Motor neuron (in vitro differentiated cells): ENCODE measurements at regions not wholly inside any gene's neighbourhood (a gene's known extent, or its start where the extent isn't known, plus 50 kb on each side); places are given as distances from the start of the nearest gene placed in this dataset.

ENCODE experiments used
- ATAC-seq, 8 experiments: fragments of 200-7000 bp; cut with Tn5 transposase; replicated peaks in 6 of 8; 2 replicates each; pipeline ENCODE4 v1.8.0; 2021; ENCODE audit warnings: mild to moderate bottlenecking in 8 of 8, moderate library complexity in 8 of 8
- H3K27ac ChIP-seq, 2 donors: fragments of 250-450 bp; sonication (Bioruptor Pico); 2 replicates each; pipeline ENCODE4 v1.9.0; 2021; ENCODE audit warnings: antibody characterized with exemption in 2 of 2, mild to moderate bottlenecking in 2 of 2, moderate library complexity in 1 of 2
- H3K4me1 ChIP-seq, 2 donors: fragments of 250-450 bp; sonication (Bioruptor Pico); replicated peaks in 1 of 2; 2 replicates each; pipeline ENCODE4 v1.6.1; 2021; ENCODE audit warnings: antibody characterized with exemption in 2 of 2, mild to moderate bottlenecking in 2 of 2, moderate library complexity in 1 of 2
- H3K4me3 ChIP-seq, 5 donors: fragments of 250-450 bp; sonication (Bioruptor Pico); 2 replicates each; pipeline ENCODE4 v1.9.0; 2021; ENCODE audit warnings: antibody characterized with exemption in 5 of 5, mild to moderate bottlenecking in 5 of 5, moderate library complexity in 4 of 5
- WGBS, 10 experiments: fragments of 450-650 bp; shearing (Covaris generic); methylation state at CpG; one replicate each; pipeline ENCODE4 v1.0.0; 2022; 5-methylcytosine and 5-hydroxymethylcytosine counted together
- in situ Hi-C, 9 experiments: fragments of 400-800 bp; cut with MboI; loops; one replicate each; pipeline ENCODE4 v1.15.0; 2021; ENCODE audit warnings: low sequenced_read_pairs in 9 of 9, low pct_unique_long_range_greater_than_20kb in 2 of 9; ENCODE audit not compliant: unreplicated experiment in 9 of 9

- in situ Hi-C loops, result no loop called here
- Histone ChIP-seq H3K4me3 (no peak overlapping the region), H3K27ac (no peak overlapping the region), H3K4me1 (no peaks in the 10 kb centered on the region)
- peak in 2 of 8 experiments; percentile 57 to 64 for ATAC-seq
- WGBS, 10 experiments, result 0 to 100% (median 75%) methylated on average over 1 of the region's 1 CpG; no CpG with 5 or more reads in 4 of the 10 experiments
These were observed 672.3 kb upstream of the REG3G start for GRCh38 chr2:78353168-78353567.

GRCh38 chr2:78355967-78356366, 669.5 kb upstream of the REG3G start:
- Histone ChIP-seq H3K27ac (no peak overlapping the region), H3K4me3 (no peak overlapping the region), H3K4me1 (no peaks in the 10 kb centered on the region)
- in situ Hi-C loops, result no loop called here
- no peak for ATAC-seq
- WGBS, 10 experiments, result 0 to 100% (median 65%) methylated on average over 1 to 2 of the region's 2 CpGs; no CpG with 5 or more reads in 4 of the 10 experiments

GRCh38 chr2:78383576-78383975, 641.9 kb upstream of the REG3G start:
- WGBS, 10 experiments, result 0 to 100% (median 28%) methylated on average over 1 to 2 of the region's 2 CpGs; no CpG with 5 or more reads in 2 of the 10 experiments
- no peak for ATAC-seq
- H3K4me3 ChIP-seq, result no peak overlapping the region
- H3K4me1 ChIP-seq, result no peaks in the 10 kb centered on the region
- no peak overlapping the region for H3K27ac ChIP-seq
- in situ Hi-C loops, result no loop called here

GRCh38 chr2:78397198-78397597, 628.3 kb upstream of the REG3G start:
- in situ Hi-C loops, result no loop called here
- Histone ChIP-seq H3K4me3 (no peak overlapping the region), H3K27ac (no peak overlapping the region), H3K4me1 (no peaks in the 10 kb centered on the region)
- no peak for ATAC-seq
- 50 to 94% (median 80%) methylated on average over 2 to 4 of the region's 6 CpGs; no CpG with 5 or more reads in 7 of the 10 experiments for WGBS, 10 experiments

- in situ Hi-C loops, result no loop called here
- 40 to 83% (median 67%) methylated on average over 1 to 2 of the region's 7 CpGs; no CpG with 5 or more reads in 7 of the 10 experiments for WGBS, 10 experiments
- Histone ChIP-seq H3K27ac (no peak overlapping the region), H3K4me1 (no peaks in the 10 kb centered on the region), H3K4me3 (no peak overlapping the region)
- ATAC-seq, result no peak
These were observed 617.3 kb upstream of the REG3G start for GRCh38 chr2:78407960-78408794.

GRCh38 chr2:78408795-78409118, 616.7 kb upstream of the REG3G start:
- Histone ChIP-seq H3K4me3 (no peak overlapping the region), H3K4me1 (no peaks in the 10 kb centered on the region), H3K27ac (no peak overlapping the region)
- 100% methylated on average over 2 of the region's 2 CpGs; no CpG with 5 or more reads in 8 of the 10 experiments for WGBS, 10 experiments
- peak in 1 of 8 experiments; percentile 20 for ATAC-seq
- in situ Hi-C loops, result no loop called here

GRCh38 chr2:78411303-78411702, 614.2 kb upstream of the REG3G start:
- in situ Hi-C loops, result no loop called here
- Histone ChIP-seq H3K4me3 (no peak overlapping the region), H3K27ac (no peak overlapping the region), H3K4me1 (peaks cover under 1 to 2% of the 10 kb centered on the region in 2 donors)
- ATAC-seq, result peak in 5 of 8 experiments; percentile 86 to 99 (median 99)

GRCh38 chr2:78416625-78417300, 608.7 kb upstream of the REG3G start:
- Histone ChIP-seq H3K4me1 (peaks cover 11 to 23% of the 10 kb centered on the region in 2 donors), H3K27ac (peak overlapping the region in 1 of 2 donors; percentile 14), H3K4me3 (no peak overlapping the region)
- ATAC-seq, result peak in 2 of 8 experiments; percentile 11 to 31
- in situ Hi-C loops, result no loop called here
- WGBS, 10 experiments, result 0 to 100% (median 69%) methylated on average over 1 to 2 of the region's 2 CpGs; no CpG with 5 or more reads in 3 of the 10 experiments

GRCh38 chr2:78417355-78417754, 608.1 kb upstream of the REG3G start:
- in situ Hi-C loops, result no loop called here
- WGBS, 10 experiments, result 0 to 86% (median 60%) methylated on average over 1 to 2 of the region's 2 CpGs; no CpG with 5 or more reads in 1 of the 10 experiments
- Histone ChIP-seq H3K4me3 (no peak overlapping the region), H3K27ac (no peak overlapping the region), H3K4me1 (peaks cover 11 to 23% of the 10 kb centered on the region in 2 donors)
- peak in 5 of 8 experiments; percentile 94 to 96 (median 96) for ATAC-seq

- 0 to 80% (median 28%) methylated on average over 1 to 2 of the region's 2 CpGs; no CpG with 5 or more reads in 2 of the 10 experiments for WGBS, 10 experiments
- Histone ChIP-seq H3K4me3 (no peak overlapping the region), H3K27ac (no peak overlapping the region), H3K4me1 (peaks cover 11 to 23% of the 10 kb centered on the region in 2 donors)
- in situ Hi-C loops, result no loop called here
- ATAC-seq, result peak in 1 of 8 experiments; percentile 39
These were observed 607.5 kb upstream of the REG3G start for GRCh38 chr2:78418021-78418420.

- no peak for ATAC-seq
- Histone ChIP-seq H3K4me3 (no peak overlapping the region), H3K27ac (no peak overlapping the region), H3K4me1 (peaks cover 11 to 23% of the 10 kb centered on the region in 2 donors)
- WGBS, 10 experiments, result 0 to 100% (median 62%) methylated on average over 1 of the region's 1 CpG; no CpG with 5 or more reads in 4 of the 10 experiments
- in situ Hi-C loops, result no loop called here
These were observed 605.4 kb upstream of the REG3G start for GRCh38 chr2:78420132-78420531.

GRCh38 chr2:78423631-78424030, 601.9 kb upstream of the REG3G start:
- in situ Hi-C loops, result no loop called here
- 0 to 100% (median 64%) methylated on average over 1 of the region's 1 CpG; no CpG with 5 or more reads in 1 of the 10 experiments for WGBS, 10 experiments
- no peak for ATAC-seq
- Histone ChIP-seq H3K27ac (no peak overlapping the region), H3K4me3 (no peak overlapping the region), H3K4me1 (no peaks in the 10 kb centered on the region)

- 15 to 97% (median 80%) methylated on average over 1 to 6 of the region's 6 CpGs; no CpG with 5 or more reads in 1 of the 10 experiments for WGBS, 10 experiments
- no peak for ATAC-seq
- H3K27ac ChIP-seq, result no peak overlapping the region
- no peak overlapping the region for H3K4me3 ChIP-seq
- in situ Hi-C loops, result no loop called here
- no peaks in the 10 kb centered on the region for H3K4me1 ChIP-seq
These were observed 598.3 kb upstream of the REG3G start for GRCh38 chr2:78427170-78427569.
